Caco-2 (cell line): ENCODE measurements at regions not wholly inside any gene's neighbourhood (a gene's known extent, or its start where the extent isn't known, plus 50 kb on each side); places are given as distances from the start of the nearest gene placed in this dataset.

Source experiments
- BruUV-seq: library from RNA; stranded (reverse); fragments of 400-500 nt; replicated peaks from 2 replicates; lab custom pipeline; 2021; lab: Mats Ljungman, UMichigan
- CTCF ChIA-PET: fragments of 300-600 bp; sonication (Branson Sonifier 250); formaldehyde crosslinking; loops from one replicate; lab custom pipeline; 2022; ENCODE audit warnings: antibody characterized with exemption; lab: Charles Lee
- POLR2A ChIA-PET: fragments of 300-600 bp; sonication (Branson Sonifier 250); formaldehyde crosslinking; loops from one replicate; lab custom pipeline; 2022; ENCODE audit warnings: antibody characterized with exemption; lab: Charles Lee
- DNase-seq, 2 experiments: peaks; one replicate each; pipeline versions ENCODE4 v3.0.0 to v3.0.0-alpha.2; 2020 to 2022
- H3K27me3 ChIP-seq: replicated peaks from 2 replicates; pipeline ENCODE4 v1.6.0; 2011; ENCODE audit warnings: low read length; ENCODE audit not compliant: control insufficient read depth, insufficient read depth
- H3K36me3 ChIP-seq: 2 replicates; pipeline ENCODE4 v1.5.1; 2011; ENCODE audit warnings: low read length; ENCODE audit not compliant: control insufficient read depth, insufficient read depth
- H3K4me1 ChIP-seq: fragments of 250-450 bp; sonication (Bioruptor Pico); 2 replicates; pipeline ENCODE4 v1.5.1; 2020; ENCODE audit warnings: mild to moderate bottlenecking
- H3K4me3 ChIP-seq: 2 replicates; pipeline ENCODE4 v1.5.1; 2011; ENCODE audit warnings: low read depth, mild to moderate bottlenecking, control low read depth, low read length
- H3K9me3 ChIP-seq: fragments of 250-450 bp; sonication (Bioruptor Pico); 2 replicates; pipeline ENCODE4 v1.5.1; 2020; ENCODE audit warnings: mild to moderate bottlenecking, moderate library complexity
- H3K27ac Mint-ChIP-seq: one replicate; pipeline ENCODE4 v1.8.0; 2022; ENCODE audit warnings: mixed read lengths; ENCODE audit not compliant: unreplicated experiment
- H3K27me3 Mint-ChIP-seq: one replicate; pipeline ENCODE4 v1.8.0; 2022; ENCODE audit warnings: mixed read lengths; ENCODE audit not compliant: insufficient read depth, unreplicated experiment
- H3K36me3 Mint-ChIP-seq: one replicate; pipeline ENCODE4 v1.8.0; 2022; ENCODE audit warnings: mild to moderate bottlenecking, mixed read lengths; ENCODE audit not compliant: insufficient read depth, unreplicated experiment
- H3K4me1 Mint-ChIP-seq: one replicate; pipeline ENCODE4 v1.8.0; 2022; ENCODE audit warnings: low read depth, mixed read lengths; ENCODE audit not compliant: unreplicated experiment
- H3K4me3 Mint-ChIP-seq: one replicate; pipeline ENCODE4 v1.8.0; 2022; ENCODE audit warnings: mild to moderate bottlenecking, moderate library complexity, mixed read lengths; ENCODE audit not compliant: unreplicated experiment
- H3K9me3 Mint-ChIP-seq: one replicate; pipeline ENCODE4 v1.8.0; 2022; ENCODE audit warnings: mixed read lengths; ENCODE audit not compliant: unreplicated experiment
- CTCF ChIP-seq, 2 experiments: fragments of 200-600 bp in 1 of 2; IDR thresholded peaks; 1 replicate in 1 of 2; 2 replicates in 1 of 2; pipeline versions ENCODE4 v1.5.1 to v1.8.0; 2011 to 2022; ENCODE audit warnings: antibody characterized with exemption in 1 of 2, control low read depth in 1 of 2, inconsistent platforms in 1 of 2, low read depth in 1 of 2, low read length in 1 of 2, mild to moderate bottlenecking in 1 of 2, moderate library complexity in 1 of 2; ENCODE audit not compliant: insufficient read depth in 1 of 2, severe bottlenecking in 1 of 2, unreplicated experiment in 1 of 2
- intact Hi-C: fragments of 100-400 bp; cut with micrococcal nuclease; formaldehyde crosslinking; loops from one replicate; pipeline ENCODE4 v1.10.0; 2022; ENCODE audit not compliant: unreplicated experiment

GRCh38 chr22:17303840-17304779 is 65.2 kb upstream of the CECR2 start:
- H3K4me3 ChIP-seq: no peak overlapping the region
- Mint-ChIP-seq H3K27me3 (no peaks in the 10 kb centered on the region), H3K4me3 (no peak overlapping the region), H3K4me1 (no peaks in the 10 kb centered on the region), H3K9me3 (no peaks in the 10 kb centered on the region), H3K36me3 (no peaks in the 10 kb centered on the region), H3K27ac (no peak overlapping the region)
- no peaks in the 10 kb centered on the region for H3K27me3 ChIP-seq
- no peaks in the 10 kb centered on the region for H3K4me1 ChIP-seq
- no peaks in the 10 kb centered on the region for H3K36me3 ChIP-seq
- TF ChIP-seq CTCF (IDR thresholded peaks at IDR 0.05; ENCODE audit: insufficient read depth in 1 of 2, low read depth in 1 of 2, low read length in 1 of 2, severe bottlenecking in 1 of 2, unreplicated experiment in 1 of 2): no peak
- intact Hi-C loops: no loop called here
- no TSS peak for BruUV-seq
- POLR2A ChIA-PET: interaction anchor here (0.6 kb wide), 1 partner anchor 112 kb away, joined by 5 read pairs; no protein-coding TSS in a partner anchor
- H3K9me3 ChIP-seq: no peaks in the 10 kb centered on the region
- DNase-seq: no peak
- CTCF ChIA-PET: interaction anchor here (0.6 kb wide), 1 partner anchor 253 kb away, joined by 4 read pairs; no protein-coding TSS in a partner anchor

- no peak for TF ChIP-seq CTCF (IDR thresholded peaks at IDR 0.05; ENCODE audit: insufficient read depth in 1 of 2, low read depth in 1 of 2, low read length in 1 of 2, severe bottlenecking in 1 of 2, unreplicated experiment in 1 of 2)
- no peaks in the 10 kb centered on the region for H3K4me1 Mint-ChIP-seq
- H3K27me3 ChIP-seq: no peaks in the 10 kb centered on the region
- no peaks in the 10 kb centered on the region for H3K4me1 ChIP-seq
- CTCF ChIA-PET: no interaction called here
- intact Hi-C loops: no loop called here
- H3K27ac Mint-ChIP-seq: no peak overlapping the region
- no peaks in the 10 kb centered on the region for H3K36me3 ChIP-seq
- no peak for DNase-seq
- no peak overlapping the region for H3K4me3 ChIP-seq
- H3K9me3 ChIP-seq: no peaks in the 10 kb centered on the region
- no peaks in the 10 kb centered on the region for H3K9me3 Mint-ChIP-seq
- H3K4me3 Mint-ChIP-seq: no peak overlapping the region
- POLR2A ChIA-PET: no interaction called here
- no TSS peak for BruUV-seq
- H3K36me3 Mint-ChIP-seq: no peaks in the 10 kb centered on the region
- no peaks in the 10 kb centered on the region for H3K27me3 Mint-ChIP-seq
Observed at GRCh38 chr22:17303441-17303839, 65.8 kb upstream of the CECR2 start.

- no peak for TF ChIP-seq CTCF (IDR thresholded peaks at IDR 0.05; ENCODE audit: insufficient read depth in 1 of 2, low read depth in 1 of 2, low read length in 1 of 2, severe bottlenecking in 1 of 2, unreplicated experiment in 1 of 2)
- no peak for DNase-seq
Observed at GRCh38 chr22:17302616-17303015, 66.6 kb upstream of the CECR2 start.

More at GRCh38 chr22:17302616-17303015, 66.6 kb upstream of the CECR2 start:
- Histone ChIP-seq H3K4me1 (no peaks in the 10 kb centered on the region), H3K4me3 (no peak overlapping the region), H3K9me3 (no peaks in the 10 kb centered on the region), H3K27me3 (no peaks in the 10 kb centered on the region), H3K36me3 (no peaks in the 10 kb centered on the region)
- intact Hi-C loops: no loop called here
- no peak overlapping the region for H3K4me3 Mint-ChIP-seq
- CTCF ChIA-PET: no interaction called here
- H3K36me3 Mint-ChIP-seq: no peaks in the 10 kb centered on the region
- peaks cover 2% of the 10 kb centered on the region for H3K27me3 Mint-ChIP-seq
- no TSS peak for BruUV-seq
- POLR2A ChIA-PET: no interaction called here
- no peaks in the 10 kb centered on the region for H3K9me3 Mint-ChIP-seq
- no peak overlapping the region for H3K27ac Mint-ChIP-seq
- H3K4me1 Mint-ChIP-seq: no peaks in the 10 kb centered on the region
